HG03342 (cell line): ENCODE measurements at regions not wholly inside any gene's neighbourhood (a gene's known extent, or its start where the extent isn't known, plus 50 kb on each side); places are given as distances from the start of the nearest gene placed in this dataset.

ENCODE experiments used
- ATAC-seq: cut with Tn5 transposase; IDR thresholded peaks from one replicate; pipeline ENCODE4 v1.9.1; 2021; ENCODE audit warnings: mild to moderate bottlenecking, moderate library complexity; ENCODE audit not compliant: unreplicated experiment

- no peak for ATAC-seq
These were observed 308.7 kb downstream of the TTLL7 start for GRCh38 chr1:83689921-83690868.

- ATAC-seq = no peak
These were observed 316.8 kb downstream of the TTLL7 start for GRCh38 chr1:83682132-83682531.

GRCh38 chr1:83676106-83676505, 322.8 kb downstream of the TTLL7 start:
- ATAC-seq = no peak

GRCh38 chr1:83673312-83673711, 325.6 kb downstream of the TTLL7 start:
- ATAC-seq = peak; percentile 59

GRCh38 chr1:83671586-83671985, 327.3 kb downstream of the TTLL7 start:
- ATAC-seq = no peak

- no peak for ATAC-seq
These were observed 327.9 kb downstream of the TTLL7 start for GRCh38 chr1:83670909-83671565.

GRCh38 chr1:83641796-83642443, 357.0 kb downstream of the TTLL7 start:
- ATAC-seq = no peak

GRCh38 chr1:83641206-83641658, 357.7 kb downstream of the TTLL7 start:
- no peak for ATAC-seq

GRCh38 chr1:83639785-83640184, 359.1 kb downstream of the TTLL7 start:
- ATAC-seq = no peak

- no peak for ATAC-seq
These were observed 361.3 kb downstream of the TTLL7 start for GRCh38 chr1:83637586-83637985.

- ATAC-seq = no peak
These were observed 361.9 kb downstream of the TTLL7 start for GRCh38 chr1:83637009-83637408.

GRCh38 chr1:83632906-83633305, 366.0 kb downstream of the TTLL7 start:
- no peak for ATAC-seq

- no peak for ATAC-seq
These were observed 367.1 kb downstream of the TTLL7 start for GRCh38 chr1:83631851-83632250.

- no peak for ATAC-seq
These were observed 371.9 kb downstream of the TTLL7 start for GRCh38 chr1:83627045-83627444.

GRCh38 chr1:83626603-83627002, 372.3 kb downstream of the TTLL7 start:
- no peak for ATAC-seq

GRCh38 chr1:83625646-83626045, 373.3 kb downstream of the TTLL7 start:
- ATAC-seq = no peak

GRCh38 chr1:83620016-83620415, 378.9 kb downstream of the TTLL7 start:
- no peak for ATAC-seq

GRCh38 chr1:83619170-83619896, 379.6 kb downstream of the TTLL7 start:
- no peak for ATAC-seq

GRCh38 chr1:83617883-83618282, 381.0 kb downstream of the TTLL7 start:
- no peak for ATAC-seq

- no peak for ATAC-seq
These were observed 383.6 kb downstream of the TTLL7 start for GRCh38 chr1:83615370-83615769.

- ATAC-seq = no peak
These were observed 392.4 kb downstream of the TTLL7 start for GRCh38 chr1:83606416-83606955.
